ENCODE measurements at regions not wholly inside any gene's neighbourhood (a gene's known extent, or its start where the extent isn't known, plus 50 kb on each side); places are given as distances from the start of the nearest gene placed in this dataset.

- no peak overlapping the region for H3K27ac ChIP-seq (replicated peaks)
- H3K4me3 ChIP-seq (replicated peaks; ENCODE audit: insufficient read depth, low read length) = no peak overlapping the region
- H3K27me3 ChIP-seq (ENCODE audit: insufficient read depth, poor library complexity, severe bottlenecking) = peaks cover 6% of the 10 kb centered on the region
- TF ChIP-seq POLR2AphosphoS5 (IDR thresholded peaks at IDR 0.05; ENCODE audit: low read depth) = no peak
- TF ChIP-seq, protein P1, sequence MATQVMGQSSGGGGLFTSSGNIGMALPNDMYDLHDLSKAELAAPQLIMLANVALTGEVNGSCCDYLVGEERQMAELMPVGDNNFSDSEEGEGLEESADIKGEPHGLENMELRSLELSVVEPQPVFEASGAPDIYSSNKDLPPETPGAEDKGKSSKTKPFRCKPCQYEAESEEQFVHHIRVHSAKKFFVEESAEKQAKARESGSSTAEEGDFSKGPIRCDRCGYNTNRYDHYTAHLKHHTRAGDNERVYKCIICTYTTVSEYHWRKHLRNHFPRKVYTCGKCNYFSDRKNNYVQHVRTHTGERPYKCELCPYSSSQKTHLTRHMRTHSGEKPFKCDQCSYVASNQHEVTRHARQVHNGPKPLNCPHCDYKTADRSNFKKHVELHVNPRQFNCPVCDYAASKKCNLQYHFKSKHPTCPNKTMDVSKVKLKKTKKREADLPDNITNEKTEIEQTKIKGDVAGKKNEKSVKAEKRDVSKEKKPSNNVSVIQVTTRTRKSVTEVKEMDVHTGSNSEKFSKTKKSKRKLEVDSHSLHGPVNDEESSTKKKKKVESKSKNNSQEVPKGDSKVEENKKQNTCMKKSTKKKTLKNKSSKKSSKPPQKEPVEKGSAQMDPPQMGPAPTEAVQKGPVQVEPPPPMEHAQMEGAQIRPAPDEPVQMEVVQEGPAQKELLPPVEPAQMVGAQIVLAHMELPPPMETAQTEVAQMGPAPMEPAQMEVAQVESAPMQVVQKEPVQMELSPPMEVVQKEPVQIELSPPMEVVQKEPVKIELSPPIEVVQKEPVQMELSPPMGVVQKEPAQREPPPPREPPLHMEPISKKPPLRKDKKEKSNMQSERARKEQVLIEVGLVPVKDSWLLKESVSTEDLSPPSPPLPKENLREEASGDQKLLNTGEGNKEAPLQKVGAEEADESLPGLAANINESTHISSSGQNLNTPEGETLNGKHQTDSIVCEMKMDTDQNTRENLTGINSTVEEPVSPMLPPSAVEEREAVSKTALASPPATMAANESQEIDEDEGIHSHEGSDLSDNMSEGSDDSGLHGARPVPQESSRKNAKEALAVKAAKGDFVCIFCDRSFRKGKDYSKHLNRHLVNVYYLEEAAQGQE (IDR thresholded peaks at IDR 0.05; ENCODE audit: insufficient replicate concordance, low read depth) = no peak
- no peak for TF ChIP-seq GABPA (IDR thresholded peaks at IDR 0.05; ENCODE audit: low read depth)
- no peak for TF ChIP-seq SPI1 (IDR thresholded peaks at IDR 0.05; ENCODE audit: borderline replicate concordance, low read depth)
- TF ChIP-seq, protein P2, sequence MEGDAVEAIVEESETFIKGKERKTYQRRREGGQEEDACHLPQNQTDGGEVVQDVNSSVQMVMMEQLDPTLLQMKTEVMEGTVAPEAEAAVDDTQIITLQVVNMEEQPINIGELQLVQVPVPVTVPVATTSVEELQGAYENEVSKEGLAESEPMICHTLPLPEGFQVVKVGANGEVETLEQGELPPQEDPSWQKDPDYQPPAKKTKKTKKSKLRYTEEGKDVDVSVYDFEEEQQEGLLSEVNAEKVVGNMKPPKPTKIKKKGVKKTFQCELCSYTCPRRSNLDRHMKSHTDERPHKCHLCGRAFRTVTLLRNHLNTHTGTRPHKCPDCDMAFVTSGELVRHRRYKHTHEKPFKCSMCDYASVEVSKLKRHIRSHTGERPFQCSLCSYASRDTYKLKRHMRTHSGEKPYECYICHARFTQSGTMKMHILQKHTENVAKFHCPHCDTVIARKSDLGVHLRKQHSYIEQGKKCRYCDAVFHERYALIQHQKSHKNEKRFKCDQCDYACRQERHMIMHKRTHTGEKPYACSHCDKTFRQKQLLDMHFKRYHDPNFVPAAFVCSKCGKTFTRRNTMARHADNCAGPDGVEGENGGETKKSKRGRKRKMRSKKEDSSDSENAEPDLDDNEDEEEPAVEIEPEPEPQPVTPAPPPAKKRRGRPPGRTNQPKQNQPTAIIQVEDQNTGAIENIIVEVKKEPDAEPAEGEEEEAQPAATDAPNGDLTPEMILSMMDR (IDR thresholded peaks at IDR 0.05; ENCODE audit: insufficient read depth, low read length) = no peak
- DNase-seq (ENCODE audit: low read depth in 1 of 2, low spot score in 1 of 2) = no peak
Observed at GRCh38 chr1:99490031-99490430, 155.9 kb upstream of the PALMD start.

DNA sequence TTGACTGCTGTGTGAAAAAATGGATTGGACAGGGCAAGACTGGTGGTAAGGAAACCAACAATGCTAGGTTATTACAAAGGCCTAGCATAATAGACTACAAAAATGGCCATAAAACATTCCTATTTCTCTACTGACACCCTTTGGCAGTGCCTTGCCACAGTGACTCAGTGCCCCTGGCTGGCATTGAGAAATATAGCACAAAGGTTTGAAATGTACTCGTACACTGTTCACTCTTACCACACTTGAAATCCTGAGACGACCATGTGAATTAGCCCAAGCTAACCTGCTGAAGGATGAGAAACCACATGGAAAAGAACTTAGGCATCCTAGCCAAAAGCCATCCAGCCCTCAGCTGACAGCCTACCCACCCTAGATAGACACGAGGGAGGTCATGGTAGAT lies 149.8 kb upstream of the PALMD start:
- TF ChIP-seq GABPA (IDR thresholded peaks at IDR 0.05; ENCODE audit: low read depth) (no peak), SPI1 (IDR thresholded peaks at IDR 0.05; ENCODE audit: borderline replicate concordance, low read depth) (no peak), POLR2AphosphoS5 (IDR thresholded peaks at IDR 0.05; ENCODE audit: low read depth) (no peak)
- TF ChIP-seq, protein P1 (IDR thresholded peaks at IDR 0.05; ENCODE audit: insufficient replicate concordance, low read depth) = no peak
- no peak overlapping the region for H3K27ac ChIP-seq (replicated peaks)
- no peak for DNase-seq (ENCODE audit: low read depth in 1 of 2, low spot score in 1 of 2)

GRCh38 chr1:99497690-99498089 lies 148.2 kb upstream of the PALMD start:
- TF ChIP-seq SPI1 (IDR thresholded peaks at IDR 0.05; ENCODE audit: borderline replicate concordance, low read depth) = no peak
- TF ChIP-seq, protein P1 (IDR thresholded peaks at IDR 0.05; ENCODE audit: insufficient replicate concordance, low read depth) = no peak
- TF ChIP-seq POLR2AphosphoS5 (IDR thresholded peaks at IDR 0.05; ENCODE audit: low read depth) = no peak
- TF ChIP-seq, protein P2 (IDR thresholded peaks at IDR 0.05; ENCODE audit: insufficient read depth, low read length) = no peak
- no peak for TF ChIP-seq GABPA (IDR thresholded peaks at IDR 0.05; ENCODE audit: low read depth)
- H3K27me3 ChIP-seq (ENCODE audit: insufficient read depth, poor library complexity, severe bottlenecking) = no peaks in the 10 kb centered on the region
- no peak overlapping the region for H3K27ac ChIP-seq (replicated peaks)
- no peak for DNase-seq (ENCODE audit: low read depth in 1 of 2, low spot score in 1 of 2)
- H3K4me3 ChIP-seq (replicated peaks; ENCODE audit: insufficient read depth, low read length) = no peak overlapping the region

More for the DNA sequence above, 149.8 kb upstream of the PALMD start:
- Histone ChIP-seq H3K27me3 (ENCODE audit: insufficient read depth, poor library complexity, severe bottlenecking) (no peaks in the 10 kb centered on the region), H3K4me3 (replicated peaks; ENCODE audit: insufficient read depth, low read length) (no peak overlapping the region)

Data from HL-60 (cell line).